Naive thymus-derived CD4-positive, alpha-beta T cell (primary cell): ENCODE measurements at regions not wholly inside any gene's neighbourhood (a gene's known extent, or its start where the extent isn't known, plus 50 kb on each side); places are given as distances from the start of the nearest gene placed in this dataset.

Source experiments
- ATAC-seq: fragments of 150-1000 bp; cut with Tn5 transposase; 2 replicates; pipeline ENCODE4 v1.10.0; 2021; ENCODE audit warnings: mild to moderate bottlenecking, moderate library complexity
- CTCF ChIA-PET: fragments of 350-600 bp; sonication (Branson Sonifier 250); formaldehyde crosslinking; loops from one replicate; lab custom pipeline; 2021; ENCODE audit warnings: antibody characterized with exemption; lab: Charles Lee
- POLR2A ChIA-PET: fragments of 350-600 bp; sonication (Branson Sonifier 250); formaldehyde crosslinking; loops from one replicate; lab custom pipeline; 2021; ENCODE audit warnings: antibody characterized with exemption, inconsistent platforms; lab: Charles Lee
- DNase-seq, 9 donors: peaks; one replicate each; pipeline versions ENCODE4 v3.0.0 to v3.0.0-alpha.2; 2020 to 2022; ENCODE audit warnings: mixed read lengths in 1 of 9
- H3K27ac ChIP-seq: one replicate; pipeline ENCODE4 v1.7.0; 2013; ENCODE audit warnings: mild to moderate bottlenecking, low read depth, low read length, moderate library complexity
- H3K27me3 ChIP-seq, 2 donors: one replicate each; pipeline ENCODE4 v1.7.0; 2013; ENCODE audit warnings: low read length in 2 of 2, mild to moderate bottlenecking in 2 of 2, moderate library complexity in 2 of 2; ENCODE audit not compliant: control insufficient read depth in 2 of 2, insufficient read depth in 2 of 2
- H3K36me3 ChIP-seq, 3 experiments: 1 replicate in 2 of 3; 2 replicates in 1 of 3; pipeline ENCODE4 v1.7.0; 2013; ENCODE audit warnings: low read length in 3 of 3, mild to moderate bottlenecking in 3 of 3, moderate library complexity in 1 of 3; ENCODE audit not compliant: insufficient read depth in 3 of 3, control insufficient read depth in 2 of 3
- H3K4me1 ChIP-seq, 2 donors: one replicate each; pipeline ENCODE4 v1.7.0; 2013; ENCODE audit warnings: low read length in 2 of 2, mild to moderate bottlenecking in 2 of 2, moderate library complexity in 1 of 2; ENCODE audit not compliant: control insufficient read depth in 2 of 2, insufficient read depth in 2 of 2
- H3K4me3 ChIP-seq: 2 replicates; pipeline ENCODE4 v1.7.0; 2013; ENCODE audit warnings: mild to moderate bottlenecking, low read length
- H3K9me3 ChIP-seq, 3 experiments: 1 replicate in 2 of 3; 2 replicates in 1 of 3; pipeline ENCODE4 v1.7.0; 2013; ENCODE audit warnings: low read length in 3 of 3; ENCODE audit not compliant: control insufficient read depth in 2 of 3
- H3K27ac Mint-ChIP-seq, 9 donors: one replicate each; pipeline ENCODE4 v1.8.0; 2020 to 2022; ENCODE audit warnings: mixed read lengths in 9 of 9, mild to moderate bottlenecking in 8 of 9, moderate library complexity in 5 of 9, inconsistent platforms in 2 of 9
- H3K27me3 Mint-ChIP-seq, 5 donors: one replicate each; pipeline ENCODE4 v1.8.0; 2021 to 2022; ENCODE audit warnings: mixed read lengths in 5 of 5, mild to moderate bottlenecking in 1 of 5
- H3K36me3 Mint-ChIP-seq, 5 donors: one replicate each; pipeline ENCODE4 v1.8.0; 2020 to 2022; ENCODE audit warnings: mixed read lengths in 5 of 5, mild to moderate bottlenecking in 3 of 5, inconsistent platforms in 1 of 5
- H3K4me1 Mint-ChIP-seq, 7 donors: one replicate each; pipeline ENCODE4 v1.8.0; 2020 to 2022; ENCODE audit warnings: mixed read lengths in 7 of 7, mild to moderate bottlenecking in 3 of 7, inconsistent platforms in 1 of 7
- H3K4me3 Mint-ChIP-seq, 10 donors: one replicate each; pipeline ENCODE4 v1.8.0; 2020 to 2022; ENCODE audit warnings: mild to moderate bottlenecking in 10 of 10, mixed read lengths in 10 of 10, moderate library complexity in 6 of 10, inconsistent platforms in 2 of 10
- H3K9me3 Mint-ChIP-seq, 11 donors: one replicate each; pipeline ENCODE4 v1.8.0; 2020 to 2022; ENCODE audit warnings: mixed read lengths in 11 of 11, mild to moderate bottlenecking in 4 of 11, inconsistent platforms in 1 of 11, moderate library complexity in 1 of 11
- intact Hi-C, 2 donors: fragments of 100-400 bp; cut with micrococcal nuclease; formaldehyde crosslinking; loops; one replicate each; pipeline ENCODE4 v1.15.1; 2023

GRCh38 chr1:187763465-187763864, 934.7 kb downstream of the PLA2G4A start:
- Histone ChIP-seq H3K4me3 (no peak overlapping the region), H3K4me1 (no peaks in the 10 kb centered on the region), H3K36me3 (no peaks in the 10 kb centered on the region), H3K27ac (no peak overlapping the region), H3K27me3 (no peaks in the 10 kb centered on the region), H3K9me3 (no peaks in the 10 kb centered on the region)
- CTCF ChIA-PET, result no interaction called here
- Mint-ChIP-seq H3K4me1 (no peaks in the 10 kb centered on the region), H3K4me3 (no peak overlapping the region), H3K27ac (no peak overlapping the region), H3K27me3 (no peaks in the 10 kb centered on the region), H3K9me3 (peaks cover 0 to 16% (median 9%) of the 10 kb centered on the region in 11 donors), H3K36me3 (no peaks in the 10 kb centered on the region)
- DNase-seq, result no peak
- intact Hi-C loops, result no loop called here
- ATAC-seq, result no peak
- POLR2A ChIA-PET, result no interaction called here

GRCh38 chr1:187763976-187764375, 935.2 kb downstream of the PLA2G4A start:
- ATAC-seq (no peak), DNase-seq (no peak)
- no peak overlapping the region for H3K27ac Mint-ChIP-seq
- Histone ChIP-seq H3K36me3 (no peaks in the 10 kb centered on the region), H3K4me3 (no peak overlapping the region), H3K4me1 (no peaks in the 10 kb centered on the region), H3K9me3 (no peaks in the 10 kb centered on the region), H3K27ac (no peak overlapping the region), H3K27me3 (no peaks in the 10 kb centered on the region)
- intact Hi-C loops, result no loop called here
- POLR2A ChIA-PET, result no interaction called here
- H3K36me3 Mint-ChIP-seq, result no peaks in the 10 kb centered on the region
- no peak overlapping the region for H3K4me3 Mint-ChIP-seq
- peaks cover 0 to 16% (median 9%) of the 10 kb centered on the region in 11 donors for H3K9me3 Mint-ChIP-seq
- CTCF ChIA-PET, result no interaction called here
- no peaks in the 10 kb centered on the region for H3K27me3 Mint-ChIP-seq
- H3K4me1 Mint-ChIP-seq, result no peaks in the 10 kb centered on the region

- Mint-ChIP-seq H3K36me3 (no peaks in the 10 kb centered on the region), H3K9me3 (peaks cover 0 to 21% (median 1%) of the 10 kb centered on the region in 11 donors), H3K27ac (no peak overlapping the region), H3K4me1 (no peaks in the 10 kb centered on the region), H3K4me3 (no peak overlapping the region), H3K27me3 (no peaks in the 10 kb centered on the region)
- Histone ChIP-seq H3K36me3 (no peaks in the 10 kb centered on the region), H3K27ac (no peak overlapping the region), H3K4me1 (no peaks in the 10 kb centered on the region), H3K9me3 (no peaks in the 10 kb centered on the region), H3K4me3 (no peak overlapping the region), H3K27me3 (no peaks in the 10 kb centered on the region)
- DNase-seq (no peak), ATAC-seq (no peak)
- CTCF ChIA-PET, result no interaction called here
- POLR2A ChIA-PET, result no interaction called here
- intact Hi-C loops, result no loop called here
Observed at GRCh38 chr1:187771396-187771795, 942.6 kb downstream of the PLA2G4A start.

GRCh38 chr1:187773168-187773567, 944.4 kb downstream of the PLA2G4A start:
- Mint-ChIP-seq H3K4me1 (no peaks in the 10 kb centered on the region), H3K4me3 (no peak overlapping the region), H3K27ac (no peak overlapping the region), H3K9me3 (peaks cover 0 to 15% (median under 1%) of the 10 kb centered on the region in 11 donors), H3K27me3 (no peaks in the 10 kb centered on the region), H3K36me3 (no peaks in the 10 kb centered on the region)
- no peak overlapping the region for H3K4me3 ChIP-seq
- H3K36me3 ChIP-seq, result no peaks in the 10 kb centered on the region
- DNase-seq, result no peak
- intact Hi-C loops, result no loop called here
- H3K9me3 ChIP-seq, result no peaks in the 10 kb centered on the region
- POLR2A ChIA-PET, result no interaction called here
- no peaks in the 10 kb centered on the region for H3K27me3 ChIP-seq
- H3K4me1 ChIP-seq, result no peaks in the 10 kb centered on the region
- no peak overlapping the region for H3K27ac ChIP-seq
- ATAC-seq, result no peak
- CTCF ChIA-PET, result no interaction called here

- Histone ChIP-seq H3K27me3 (no peaks in the 10 kb centered on the region), H3K9me3 (no peaks in the 10 kb centered on the region), H3K27ac (no peak overlapping the region), H3K36me3 (no peaks in the 10 kb centered on the region), H3K4me3 (no peak overlapping the region), H3K4me1 (no peaks in the 10 kb centered on the region)
- ChIA-PET POLR2A (no interaction called here), CTCF (interaction anchor here (1.2 kb wide), 1 partner anchor 9 kb away, joined by 3 read pairs; no protein-coding TSS in a partner anchor)
- intact Hi-C loops, result no loop called here
- ATAC-seq, result no peak
- Mint-ChIP-seq H3K4me3 (no peak overlapping the region), H3K9me3 (peaks cover 0 to 18% (median 2%) of the 10 kb centered on the region in 11 donors), H3K36me3 (no peaks in the 10 kb centered on the region), H3K27me3 (peaks cover 0 to 3% (median 0%) of the 10 kb centered on the region in 5 donors), H3K4me1 (no peaks in the 10 kb centered on the region), H3K27ac (no peak overlapping the region)
- no peak for DNase-seq
Observed at GRCh38 chr1:187787736-187788135, 959.0 kb downstream of the PLA2G4A start.

GRCh38 chr1:187788718-187789117, 960.0 kb downstream of the PLA2G4A start:
- Mint-ChIP-seq H3K27me3 (peaks cover 0 to 3% (median 0%) of the 10 kb centered on the region in 5 donors), H3K9me3 (peaks cover 0 to 20% (median 4%) of the 10 kb centered on the region in 11 donors), H3K4me3 (no peak overlapping the region), H3K4me1 (no peaks in the 10 kb centered on the region), H3K27ac (no peak overlapping the region), H3K36me3 (no peaks in the 10 kb centered on the region)
- H3K36me3 ChIP-seq, result no peaks in the 10 kb centered on the region
- CTCF ChIA-PET, result no interaction called here
- no peak for ATAC-seq
- no peaks in the 10 kb centered on the region for H3K4me1 ChIP-seq
- no peak overlapping the region for H3K4me3 ChIP-seq
- H3K27ac ChIP-seq, result no peak overlapping the region
- no peaks in the 10 kb centered on the region for H3K27me3 ChIP-seq
- POLR2A ChIA-PET, result no interaction called here
- DNase-seq, result no peak
- no peaks in the 10 kb centered on the region for H3K9me3 ChIP-seq
- intact Hi-C loops, result no loop called here

- Mint-ChIP-seq H3K27me3 (peaks cover 0 to 3% (median 0%) of the 10 kb centered on the region in 5 donors), H3K4me1 (no peaks in the 10 kb centered on the region), H3K36me3 (no peaks in the 10 kb centered on the region), H3K4me3 (no peak overlapping the region), H3K27ac (no peak overlapping the region), H3K9me3 (peaks cover 0 to 15% (median 4%) of the 10 kb centered on the region in 11 donors)
- CTCF ChIA-PET, result no interaction called here
- DNase-seq (no peak), ATAC-seq (no peak)
- Histone ChIP-seq H3K27ac (no peak overlapping the region), H3K9me3 (no peaks in the 10 kb centered on the region), H3K4me1 (no peaks in the 10 kb centered on the region), H3K4me3 (no peak overlapping the region), H3K36me3 (no peaks in the 10 kb centered on the region), H3K27me3 (no peaks in the 10 kb centered on the region)
- POLR2A ChIA-PET, result no interaction called here
- intact Hi-C loops, result no loop called here
Observed at GRCh38 chr1:187790724-187791123, 962.0 kb downstream of the PLA2G4A start.
